Left lung (tissue), 4 donors: ENCODE measurements at regions not wholly inside any gene's neighbourhood (a gene's known extent, or its start where the extent isn't known, plus 50 kb on each side); places are given as distances from the start of the nearest gene placed in this dataset.

ENCODE experiments used
- ATAC-seq: fragments of 200-7000 bp; cut with Tn5 transposase; one replicate; pipeline ENCODE4 v1.9.1; 2020; ENCODE audit warnings: moderate library complexity
- DNase-seq, 4 donors: peaks; one replicate each; pipeline ENCODE4 v3.0.0-alpha.2; 2013 to 2020
- H3K27ac ChIP-seq, 2 donors: fragments of 200-600 bp; sonication (generic) in 1 of 2; one replicate each; pipeline versions ENCODE4 v1.5.0 to v1.8.0; 2020 to 2021
- H3K27me3 ChIP-seq, 2 donors: fragments of 200-600 bp; sonication (generic) in 1 of 2; one replicate each; pipeline versions ENCODE4 v1.5.0 to v1.8.0; 2020 to 2021
- H3K36me3 ChIP-seq, 2 donors: fragments of 200-600 bp; sonication (generic) in 1 of 2; one replicate each; pipeline versions ENCODE4 v1.5.0 to v1.8.0; 2020 to 2021
- H3K4me1 ChIP-seq, 2 donors: fragments of 200-600 bp; one replicate each; pipeline ENCODE4 v1.8.0; 2021
- H3K4me3 ChIP-seq, 2 donors: fragments of 200-600 bp; sonication (generic) in 1 of 2; one replicate each; pipeline versions ENCODE4 v1.5.0 to v1.8.0; 2020 to 2021; ENCODE audit warnings: mild to moderate bottlenecking in 1 of 2
- H3K9me3 ChIP-seq, 2 donors: fragments of 200-600 bp; sonication (generic) in 1 of 2; one replicate each; pipeline versions ENCODE4 v1.5.0 to v1.8.0; 2020 to 2021
- CTCF ChIP-seq, 2 donors: fragments of 200-600 bp; sonication (generic) in 1 of 2; IDR thresholded peaks; one replicate each; pipeline versions ENCODE4 v1.5.0 to v1.8.0; 2021; ENCODE audit warnings: antibody characterized with exemption in 2 of 2
- intact Hi-C, 2 donors: fragments of 100-400 bp; cut with DNase I; formaldehyde crosslinking; loops; one replicate each; pipeline versions ENCODE4 v1.11.2 to v1.14.2; 2022
- donor health status: DM: no; HTN: yes; CAD: no.
- donor health status: DM: no; HTN: no; CAD: no.

GRCh38 chr5:172531704-172532026 lies 77.3 kb upstream of the SH3PXD2B start:
- no peaks in the 10 kb centered on the region for H3K9me3 ChIP-seq
- H3K4me1 ChIP-seq: peaks cover 0 to 7% of the 10 kb centered on the region in 2 donors
- H3K4me3 ChIP-seq: no peak overlapping the region
- H3K36me3 ChIP-seq: no peaks in the 10 kb centered on the region
- no peak for TF ChIP-seq CTCF (IDR thresholded peaks at IDR 0.05)
- no peak overlapping the region for H3K27ac ChIP-seq
- intact Hi-C loops: no loop called here
- H3K27me3 ChIP-seq: no peaks in the 10 kb centered on the region
- DNase-seq (no peak), ATAC-seq (no peak)

- H3K36me3 ChIP-seq: no peaks in the 10 kb centered on the region
- ATAC-seq: no peak
- H3K4me1 ChIP-seq: peaks cover 0 to 7% of the 10 kb centered on the region in 2 donors
- H3K27me3 ChIP-seq: no peaks in the 10 kb centered on the region
- intact Hi-C loops: no loop called here
- no peak overlapping the region for H3K27ac ChIP-seq
- no peak for TF ChIP-seq CTCF (IDR thresholded peaks at IDR 0.05)
- DNase-seq: no peak
- no peak overlapping the region for H3K4me3 ChIP-seq
- H3K9me3 ChIP-seq: no peaks in the 10 kb centered on the region
Measured at GRCh38 chr5:172530878-172531703, 76.8 kb upstream of the SH3PXD2B start.

GRCh38 chr5:172530406-172530805 lies 76.1 kb upstream of the SH3PXD2B start:
- ATAC-seq (no peak), DNase-seq (no peak)
- no peaks in the 10 kb centered on the region for H3K9me3 ChIP-seq
- peaks cover 0 to 7% of the 10 kb centered on the region in 2 donors for H3K4me1 ChIP-seq
- H3K4me3 ChIP-seq: no peak overlapping the region
- no peaks in the 10 kb centered on the region for H3K27me3 ChIP-seq
- intact Hi-C loops: no loop called here
- no peak overlapping the region for H3K27ac ChIP-seq
- no peaks in the 10 kb centered on the region for H3K36me3 ChIP-seq
- TF ChIP-seq CTCF (IDR thresholded peaks at IDR 0.05): no peak

GRCh38 chr5:172529896-172530295 lies 75.6 kb upstream of the SH3PXD2B start:
- H3K9me3 ChIP-seq: no peaks in the 10 kb centered on the region
- H3K4me1 ChIP-seq: peaks cover 0 to 7% of the 10 kb centered on the region in 2 donors
- no peaks in the 10 kb centered on the region for H3K27me3 ChIP-seq
- ATAC-seq (no peak), DNase-seq (no peak)
- TF ChIP-seq CTCF (IDR thresholded peaks at IDR 0.05): no peak
- intact Hi-C loops: no loop called here
- no peak overlapping the region for H3K27ac ChIP-seq
- H3K36me3 ChIP-seq: no peaks in the 10 kb centered on the region
- no peak overlapping the region for H3K4me3 ChIP-seq

GRCh38 chr5:172528440-172528839 lies 74.1 kb upstream of the SH3PXD2B start:
- peaks cover 0 to 7% of the 10 kb centered on the region in 2 donors for H3K4me1 ChIP-seq
- TF ChIP-seq CTCF (IDR thresholded peaks at IDR 0.05): no peak
- no peaks in the 10 kb centered on the region for H3K27me3 ChIP-seq
- intact Hi-C loops: no loop called here
- DNase-seq (no peak), ATAC-seq (no peak)
- no peaks in the 10 kb centered on the region for H3K36me3 ChIP-seq
- no peak overlapping the region for H3K27ac ChIP-seq
- no peak overlapping the region for H3K4me3 ChIP-seq
- no peaks in the 10 kb centered on the region for H3K9me3 ChIP-seq
